ENCODE measurements at regions not wholly inside any gene's neighbourhood (a gene's known extent, or its start where the extent isn't known, plus 50 kb on each side); places are given as distances from the start of the nearest gene placed in this dataset.
A peak's percentile ranks its signal among the peaks of the same experiment; 100 is the strongest.
"Not testable (repeated sequence)": the region's sequence is repeated elsewhere in the genome, so short reads cannot be mapped to it uniquely, and the experiment has no call there.

DNA sequence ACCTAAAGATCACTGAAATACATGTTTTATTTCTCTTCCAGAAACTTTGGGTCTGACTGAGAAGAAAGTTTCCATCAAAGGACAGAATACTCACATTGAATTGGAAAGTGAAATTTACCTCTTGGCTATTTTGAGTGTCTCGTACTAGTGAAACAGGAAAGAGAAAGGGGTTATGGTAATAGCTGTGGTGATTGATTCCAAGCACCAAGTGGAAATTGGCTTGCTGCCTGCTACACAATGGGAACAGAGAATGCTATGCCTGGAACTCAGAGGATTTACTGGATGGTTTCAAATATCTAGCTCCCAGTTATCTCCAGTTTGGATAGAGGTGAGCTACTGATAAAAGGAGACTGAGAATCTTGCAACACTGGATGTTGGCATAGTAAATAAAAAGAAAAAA lies 492.8 kb upstream of the FSIP2 start:
- DNase-seq: no peak
- intact Hi-C loops (cut with DNase I): no loop called here

DNA sequence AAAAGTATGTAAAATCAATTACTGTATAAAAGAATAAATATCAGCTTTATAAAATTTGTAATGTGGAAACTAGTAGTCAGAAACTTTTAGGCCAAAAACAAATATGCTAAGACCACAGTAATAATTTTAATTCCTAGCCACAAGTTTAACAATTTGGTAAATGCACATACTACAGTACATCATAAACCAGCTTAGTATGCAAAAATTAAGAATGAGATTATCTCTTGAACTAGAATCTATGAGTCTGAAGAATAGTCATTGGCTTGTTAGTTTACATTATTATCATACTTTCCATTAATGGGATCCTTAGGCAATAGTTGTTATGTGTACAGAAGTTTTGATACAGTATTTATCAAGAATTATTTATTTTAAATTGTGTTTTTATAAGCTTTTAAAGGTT lies 491.9 kb upstream of the FSIP2 start:
- intact Hi-C loops (cut with DNase I): no loop called here
- no peak for DNase-seq

- intact Hi-C loops (cut with DNase I): no loop called here
- no peak for DNase-seq
Observed at GRCh38 chr2:185255566-185255965, 483.0 kb upstream of the FSIP2 start.

DNA sequence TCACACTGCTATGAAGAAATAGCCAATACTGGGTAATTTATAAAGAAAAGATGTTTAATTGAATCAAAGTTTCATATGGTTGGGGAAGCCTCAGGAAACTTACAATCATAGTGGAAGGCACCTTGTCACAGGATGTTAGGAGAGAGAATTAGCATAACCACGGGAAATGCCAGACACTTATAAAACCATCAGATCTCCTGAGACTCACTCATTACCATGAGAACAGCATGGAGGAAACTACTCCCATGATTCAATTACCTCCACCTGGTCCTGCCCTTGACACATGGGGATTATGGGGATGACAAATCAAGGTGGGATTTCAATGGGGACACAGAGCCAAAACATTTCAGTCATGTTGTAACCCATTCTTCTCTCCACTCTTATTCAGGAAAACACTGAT lies 472.9 kb upstream of the FSIP2 start:
- no peak for DNase-seq
- intact Hi-C loops (cut with DNase I): no loop called here

DNA sequence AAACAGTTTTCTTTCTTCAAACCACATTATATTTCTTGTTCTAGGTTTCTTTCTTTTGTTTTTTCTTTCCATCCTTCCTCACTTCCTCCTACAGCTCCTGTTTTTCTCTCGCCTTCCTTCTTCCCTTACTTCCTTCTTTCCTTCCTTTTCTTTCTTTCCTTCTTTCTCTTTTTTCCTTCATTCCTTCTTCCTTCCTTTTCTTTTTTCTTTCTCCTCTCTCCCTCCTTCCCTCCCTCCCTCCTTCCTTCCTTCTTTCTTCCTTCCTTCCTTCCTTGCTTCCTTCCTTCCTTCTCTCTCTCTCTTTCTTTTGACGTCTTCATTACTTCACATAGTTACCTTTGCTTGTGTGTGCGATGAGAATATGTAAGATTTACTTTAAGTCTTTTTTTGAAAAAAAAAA lies 470.0 kb upstream of the FSIP2 start:
- no peak for DNase-seq
- intact Hi-C loops (cut with DNase I): no loop called here

- no peak for DNase-seq
- intact Hi-C loops (cut with DNase I): no loop called here
Observed at GRCh38 chr2:185274718-185275484, 463.7 kb upstream of the FSIP2 start.

DNA sequence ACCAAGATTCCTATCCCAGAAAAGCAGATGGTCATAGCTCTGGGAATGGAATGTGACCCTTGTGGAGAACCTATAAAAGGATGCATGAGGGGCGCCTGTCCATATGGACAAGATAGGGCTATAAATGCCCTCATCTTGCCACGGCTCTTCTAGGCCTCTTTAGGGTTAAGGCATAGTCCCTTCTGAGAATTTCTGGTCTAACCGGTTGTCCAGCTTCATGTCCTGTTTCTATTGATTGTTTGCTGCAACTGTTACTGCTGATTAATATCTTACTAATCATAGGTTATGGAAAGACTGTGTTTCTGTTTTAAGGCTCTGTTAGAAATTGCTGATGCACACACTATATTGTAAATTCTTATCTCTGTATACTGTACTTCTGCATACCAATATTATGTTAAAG lies 462.6 kb upstream of the FSIP2 start:
- DNase-seq; intact Hi-C loops (cut with DNase I): not testable (repeated sequence)

GRCh38 chr2:185278761-185279160 lies 459.8 kb upstream of the FSIP2 start:
- intact Hi-C loops (cut with DNase I): no loop called here
- no peak for DNase-seq

- no peak for DNase-seq
- intact Hi-C loops (cut with DNase I): no loop called here
Observed at GRCh38 chr2:185279999-185280398, 458.6 kb upstream of the FSIP2 start.

- intact Hi-C loops (cut with DNase I): no loop called here
- DNase-seq: no peak
Observed at GRCh38 chr2:185284696-185285095, 453.9 kb upstream of the FSIP2 start.

GRCh38 chr2:185290012-185290411 lies 448.6 kb upstream of the FSIP2 start:
- intact Hi-C loops (cut with DNase I); DNase-seq: not testable (repeated sequence)

DNA sequence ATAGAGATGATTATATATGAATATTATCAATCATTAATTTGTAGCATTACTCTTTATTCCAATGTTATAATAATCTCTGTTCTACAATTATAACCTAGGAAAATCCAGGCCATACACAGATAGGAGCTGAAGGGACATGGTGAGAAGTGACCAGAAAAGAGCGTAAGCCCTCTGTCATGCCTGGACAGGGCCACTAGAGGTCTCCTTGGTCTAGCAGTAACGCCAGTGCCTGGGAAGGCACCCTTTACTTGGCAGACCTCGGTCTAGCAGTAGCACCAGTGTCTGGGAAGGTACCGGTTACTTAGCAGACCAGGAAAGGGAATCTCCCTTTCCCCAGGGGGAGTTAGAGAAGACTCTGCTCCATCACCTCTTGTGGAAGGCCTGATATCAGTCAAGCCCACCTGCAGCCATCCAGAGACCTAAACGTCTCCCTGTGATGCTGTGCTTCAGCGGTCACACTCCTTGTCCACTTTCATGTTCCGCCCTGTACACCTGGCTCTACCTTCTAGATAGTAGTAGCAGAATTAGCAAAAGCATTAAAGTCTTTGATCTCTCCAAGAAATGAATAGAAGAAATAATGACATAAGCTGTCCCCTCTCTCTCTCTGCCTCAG lies 447.5 kb upstream of the FSIP2 start:
- peak in 4 of 10 donors; percentile 25 to 79 (median 48) for DNase-seq

GRCh38 chr2:185299867-185300266 lies 438.7 kb upstream of the FSIP2 start:
- peak in 1 of 10 donors; percentile 51 for DNase-seq
- intact Hi-C loops (cut with DNase I): no loop called here

More for the DNA sequence above, 447.5 kb upstream of the FSIP2 start:
- intact Hi-C loops (cut with DNase I): no loop called here

DNA sequence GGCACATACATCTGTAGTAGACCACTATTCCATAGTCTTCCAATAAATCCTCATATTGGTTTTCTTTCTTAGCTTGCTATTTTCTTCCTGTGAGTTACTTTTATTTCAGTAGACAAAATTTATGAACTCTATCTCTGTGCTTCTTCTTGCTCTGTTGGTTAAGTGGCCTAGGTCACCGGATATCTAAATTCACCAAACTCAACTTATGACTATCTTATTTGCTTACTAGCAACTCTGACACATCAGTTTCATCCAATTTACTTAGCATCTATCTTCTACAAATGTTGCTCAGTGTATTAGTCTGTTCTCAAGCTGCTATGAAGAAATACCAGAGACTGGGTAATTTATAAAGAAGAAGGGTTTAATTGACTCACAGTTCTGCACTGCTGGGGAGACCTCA lies 432.5 kb upstream of the FSIP2 start:
- no peak for DNase-seq
- intact Hi-C loops (cut with DNase I): no loop called here

DNA sequence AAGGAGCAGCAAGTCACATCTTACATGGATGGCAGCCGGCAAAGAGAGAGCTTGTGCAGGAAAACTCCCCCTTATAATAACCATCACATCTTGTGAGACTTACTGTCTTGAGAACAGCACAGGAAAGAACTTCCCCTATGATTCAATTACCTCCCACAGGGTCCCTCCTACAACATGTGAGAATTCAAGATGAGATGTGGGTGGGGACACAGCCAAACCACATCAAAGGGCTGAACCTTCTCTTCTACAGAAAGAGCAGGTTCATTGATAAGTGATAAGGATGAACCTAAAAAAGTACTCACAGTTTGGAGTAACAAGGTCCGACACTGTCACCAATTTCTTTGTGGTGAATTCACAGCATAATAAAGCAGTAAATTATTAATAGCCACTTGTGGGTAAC lies 422.2 kb upstream of the FSIP2 start:
- intact Hi-C loops (cut with DNase I): no loop called here
- DNase-seq: no peak

DNA sequence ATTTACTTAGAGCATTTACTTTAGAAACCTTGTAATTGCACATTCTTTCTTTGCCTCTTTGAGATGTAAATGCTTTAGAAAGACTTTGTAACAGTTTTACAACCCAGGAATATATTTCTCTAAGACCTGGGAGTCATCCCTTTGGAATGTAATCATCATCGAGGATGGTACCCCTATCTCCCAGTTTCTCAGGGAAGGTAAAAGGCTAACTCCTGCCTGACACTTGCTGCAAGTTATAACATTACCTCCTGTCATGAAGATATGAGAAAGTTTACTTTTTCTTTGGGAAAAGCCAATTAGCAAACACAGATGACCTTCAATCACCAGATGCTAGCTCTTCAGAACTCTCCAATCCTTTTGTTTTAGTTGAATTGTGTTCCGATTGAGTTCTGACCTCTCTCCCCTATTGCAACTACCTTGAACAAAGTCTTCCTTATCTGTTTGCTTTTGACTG lies 420.3 kb upstream of the FSIP2 start:
- DNase-seq: no peak
- intact Hi-C loops (cut with DNase I): no loop called here

DNA sequence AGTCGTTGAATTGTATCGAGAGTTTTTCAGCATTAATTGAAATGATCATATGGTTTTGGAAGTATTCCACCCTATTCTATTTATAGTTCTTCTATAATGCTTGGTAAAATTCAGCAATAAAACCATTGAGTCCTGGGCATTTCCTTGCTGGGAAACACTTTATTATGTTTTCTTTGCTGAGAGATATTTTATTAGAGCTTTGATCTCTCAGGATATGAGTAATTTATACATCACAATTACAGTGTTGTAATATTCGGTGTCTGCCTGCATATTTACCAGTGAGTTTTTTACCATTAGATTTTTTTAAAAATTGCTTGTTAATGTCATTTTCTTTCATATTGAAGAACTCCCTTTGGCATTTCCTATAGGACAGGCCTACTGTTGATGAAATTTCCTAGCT lies 402.7 kb upstream of the FSIP2 start:
- no peak for DNase-seq
- intact Hi-C loops (cut with DNase I): no loop called here

DNA sequence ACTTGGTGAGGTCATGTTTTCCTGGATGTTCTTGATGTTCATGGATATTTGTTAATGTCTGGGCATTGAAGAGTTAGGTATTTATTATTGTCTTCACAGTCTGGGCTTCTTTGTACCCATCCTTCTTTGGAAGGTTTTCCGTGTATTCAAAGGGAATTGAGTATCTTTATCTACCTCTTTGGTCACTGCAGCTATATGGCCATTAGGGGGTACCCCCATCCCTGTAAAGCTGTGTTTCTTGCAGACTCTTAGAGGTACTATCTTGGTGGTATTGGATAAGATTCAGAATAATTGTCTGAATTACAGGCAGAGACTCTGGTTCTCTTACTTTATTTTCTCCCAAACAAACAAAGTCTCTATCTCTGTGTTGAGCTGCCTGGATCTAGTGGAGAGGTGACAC lies 401.6 kb upstream of the FSIP2 start:
- intact Hi-C loops (cut with DNase I): no loop called here
- no peak for DNase-seq

- no peak for DNase-seq
- intact Hi-C loops (cut with DNase I): no loop called here
Observed at GRCh38 chr2:185338104-185338503, 400.5 kb upstream of the FSIP2 start.

GRCh38 chr2:185347445-185347844 lies 391.2 kb upstream of the FSIP2 start:
- intact Hi-C loops (cut with DNase I): no loop called here
- DNase-seq: no peak

GRCh38 chr2:185360776-185361175 lies 377.8 kb upstream of the FSIP2 start:
- DNase-seq: no peak
- intact Hi-C loops (cut with DNase I): no loop called here

DNA sequence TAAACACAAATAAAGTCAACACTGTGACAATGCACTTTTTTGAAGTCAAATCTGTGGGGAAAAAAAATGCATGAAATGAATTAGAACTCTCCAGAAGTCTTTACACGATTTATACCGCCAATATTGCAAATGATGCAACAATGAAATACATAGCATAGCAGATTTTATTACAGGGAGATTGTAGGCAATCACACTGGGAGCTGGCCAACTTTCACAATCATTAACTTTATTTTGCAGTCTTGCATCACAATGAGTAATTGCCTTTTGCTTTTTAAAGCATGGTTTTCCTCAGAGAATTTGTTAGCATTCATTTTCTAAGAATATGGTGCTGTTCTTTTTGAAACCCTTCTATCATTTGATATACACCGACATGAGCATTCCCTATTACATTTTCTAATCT lies 366.4 kb upstream of the FSIP2 start:
- DNase-seq: no peak
- intact Hi-C loops (cut with DNase I): no loop called here
